ENCODE measurements at regions not wholly inside any gene's neighbourhood (a gene's known extent, or its start where the extent isn't known, plus 50 kb on each side); places are given as distances from the start of the nearest gene placed in this dataset.

- no peak for TF ChIP-seq CTCF (IDR thresholded peaks at IDR 0.05; ENCODE audit: low read depth, low read length)
- DNase-seq (ENCODE audit: low read depth in 2 of 2) = peak in 1 of 2 donors; percentile 13
- no peak overlapping the region for H3K4me3 ChIP-seq (replicated peaks in 1 of 2; ENCODE audit: low read depth in 2 of 2, low read length in 2 of 2)
Observed at GRCh38 chr16:72444696-72445095, 272.7 kb upstream of the PMFBP1 start.

GRCh38 chr16:72443809-72444208, 271.9 kb upstream of the PMFBP1 start:
- TF ChIP-seq CTCF (IDR thresholded peaks at IDR 0.05; ENCODE audit: low read depth, low read length) = no peak
- DNase-seq (ENCODE audit: low read depth in 2 of 2) = peak in 1 of 2 donors; percentile 18

GRCh38 chr16:72442385-72443158, 270.6 kb upstream of the PMFBP1 start:
- peak in 1 of 2 donors; percentile 31 for DNase-seq (ENCODE audit: low read depth in 2 of 2)
- no peak for TF ChIP-seq CTCF (IDR thresholded peaks at IDR 0.05; ENCODE audit: low read depth, low read length)
- no peak overlapping the region for H3K4me3 ChIP-seq (replicated peaks in 1 of 2; ENCODE audit: low read depth in 2 of 2, low read length in 2 of 2)

More at GRCh38 chr16:72443809-72444208, 271.9 kb upstream of the PMFBP1 start:
- H3K4me3 ChIP-seq (replicated peaks in 1 of 2; ENCODE audit: low read depth in 2 of 2, low read length in 2 of 2) = no peak overlapping the region

GRCh38 chr16:72437891-72438290, 265.9 kb upstream of the PMFBP1 start:
- no peak for TF ChIP-seq CTCF (IDR thresholded peaks at IDR 0.05; ENCODE audit: low read depth, low read length)
- no peak for DNase-seq (ENCODE audit: low read depth in 2 of 2)

GRCh38 chr16:72434159-72434558, 262.2 kb upstream of the PMFBP1 start:
- peak; percentile 55 to 56 for DNase-seq (ENCODE audit: low read depth in 2 of 2)
- no peak overlapping the region for H3K4me3 ChIP-seq (replicated peaks in 1 of 2; ENCODE audit: low read depth in 2 of 2, low read length in 2 of 2)
- no peak for TF ChIP-seq CTCF (IDR thresholded peaks at IDR 0.05; ENCODE audit: low read depth, low read length)

More at GRCh38 chr16:72437891-72438290, 265.9 kb upstream of the PMFBP1 start:
- no peak overlapping the region for H3K4me3 ChIP-seq (replicated peaks in 1 of 2; ENCODE audit: low read depth in 2 of 2, low read length in 2 of 2)

GRCh38 chr16:72430121-72430520, 258.2 kb upstream of the PMFBP1 start:
- TF ChIP-seq CTCF (IDR thresholded peaks at IDR 0.05; ENCODE audit: low read depth, low read length) = no peak
- no peak overlapping the region for H3K4me3 ChIP-seq (replicated peaks in 1 of 2; ENCODE audit: low read depth in 2 of 2, low read length in 2 of 2)
- no peak for DNase-seq (ENCODE audit: low read depth in 2 of 2)

Measured in cardiac fibroblast (primary cell).